Ecto neural progenitor cell (in vitro differentiated cells): ENCODE measurements at regions not wholly inside any gene's neighbourhood (a gene's known extent, or its start where the extent isn't known, plus 50 kb on each side); places are given as distances from the start of the nearest gene placed in this dataset.

ENCODE experiments used
- DNase-seq: peaks from one replicate; pipeline ENCODE4 v3.0.0-alpha.2; 2018; ENCODE audit warnings: low spot score

DNA sequence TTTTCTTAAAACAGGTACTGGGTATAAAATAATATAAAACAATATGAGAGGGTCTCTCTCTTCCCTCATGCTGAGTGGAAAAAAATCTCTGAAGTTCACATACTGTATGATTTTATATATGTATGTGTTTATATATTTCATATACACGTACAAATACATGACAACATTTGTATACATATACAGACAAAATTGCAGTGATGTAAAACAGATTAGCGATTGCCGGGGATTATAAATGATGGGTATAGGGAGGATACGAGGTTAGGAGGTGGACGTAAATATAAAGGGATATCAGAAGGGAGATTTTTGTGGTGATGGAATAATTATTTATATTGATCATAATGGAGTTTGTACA lies 194.8 kb upstream of the PRSS16 start:
- no peak for DNase-seq

DNA sequence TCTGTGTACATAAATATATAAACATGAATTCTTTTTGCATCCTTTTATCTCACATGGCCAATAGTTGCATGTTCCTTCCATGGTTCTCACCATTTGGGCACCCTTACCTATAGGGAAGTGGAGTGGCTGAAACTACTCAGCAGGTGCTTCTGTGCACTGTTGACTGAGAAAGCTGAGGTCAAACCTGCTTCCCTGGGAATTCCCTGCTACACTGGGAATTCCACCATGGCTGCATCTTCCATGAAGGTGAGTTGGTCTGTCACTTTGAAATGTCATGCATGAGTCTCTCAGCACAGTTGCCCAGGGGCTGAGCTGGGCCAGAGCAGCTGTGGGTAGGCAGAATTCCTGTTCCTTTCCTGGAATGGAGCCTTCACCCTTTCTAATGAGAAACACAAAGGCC lies 193.8 kb upstream of the PRSS16 start:
- DNase-seq = no peak

DNA sequence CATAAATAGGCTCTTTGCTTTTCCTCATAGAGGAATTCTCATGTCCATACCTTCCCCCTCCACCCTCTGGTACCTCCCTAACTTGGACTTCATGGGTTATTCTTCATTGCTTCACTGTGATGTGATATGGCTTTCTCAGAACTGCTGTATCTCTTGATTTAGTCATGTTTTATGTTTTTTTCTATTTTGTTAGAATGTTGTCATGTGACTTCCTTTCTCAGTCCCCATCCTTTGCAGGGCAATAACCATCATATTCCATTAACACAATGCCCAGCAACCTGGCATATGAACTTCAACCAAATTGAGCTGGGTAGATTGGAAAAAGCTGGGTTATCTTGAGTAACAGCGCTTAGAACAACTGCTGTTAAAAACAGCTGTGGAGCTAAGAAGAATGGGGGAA lies 190.9 kb upstream of the PRSS16 start:
- DNase-seq = no peak

DNA sequence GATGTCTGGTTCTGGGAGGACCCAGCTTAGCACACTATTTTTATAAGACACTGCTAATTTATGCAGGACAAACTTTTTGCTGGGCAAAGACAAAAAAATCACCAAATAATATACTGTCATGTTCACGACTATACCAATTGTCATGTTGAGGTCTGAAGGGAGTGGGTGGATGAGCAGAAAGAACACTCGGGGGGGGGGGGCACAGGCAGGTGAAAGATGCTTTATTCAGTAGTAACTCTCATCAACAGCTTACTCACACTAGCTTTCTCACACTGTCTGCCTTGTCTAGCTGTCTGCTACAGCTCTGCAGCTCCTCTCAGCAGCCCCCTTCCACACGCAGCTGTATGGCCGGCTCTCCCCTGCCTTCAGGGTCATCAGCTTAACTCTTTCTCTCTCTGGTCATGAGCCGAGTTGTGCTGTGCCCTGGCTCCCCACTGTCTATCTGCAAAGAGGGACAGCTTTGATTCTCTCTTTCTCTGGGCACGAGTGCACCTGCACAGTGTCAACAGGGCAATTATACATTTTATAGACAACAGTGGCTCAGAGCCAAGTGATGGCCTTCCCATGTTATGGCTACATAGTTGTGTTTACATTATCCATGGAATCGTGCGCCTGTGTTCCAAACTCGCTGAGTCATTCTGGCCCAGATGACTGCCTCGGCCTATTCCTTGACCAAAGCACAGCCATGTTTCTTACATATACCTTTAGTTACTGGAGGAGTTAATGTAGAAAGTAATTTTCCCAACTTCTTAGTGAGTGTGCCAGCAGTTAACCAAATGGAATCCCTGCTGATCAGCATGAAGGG lies 187.7 kb upstream of the PRSS16 start:
- DNase-seq = no peak

DNA sequence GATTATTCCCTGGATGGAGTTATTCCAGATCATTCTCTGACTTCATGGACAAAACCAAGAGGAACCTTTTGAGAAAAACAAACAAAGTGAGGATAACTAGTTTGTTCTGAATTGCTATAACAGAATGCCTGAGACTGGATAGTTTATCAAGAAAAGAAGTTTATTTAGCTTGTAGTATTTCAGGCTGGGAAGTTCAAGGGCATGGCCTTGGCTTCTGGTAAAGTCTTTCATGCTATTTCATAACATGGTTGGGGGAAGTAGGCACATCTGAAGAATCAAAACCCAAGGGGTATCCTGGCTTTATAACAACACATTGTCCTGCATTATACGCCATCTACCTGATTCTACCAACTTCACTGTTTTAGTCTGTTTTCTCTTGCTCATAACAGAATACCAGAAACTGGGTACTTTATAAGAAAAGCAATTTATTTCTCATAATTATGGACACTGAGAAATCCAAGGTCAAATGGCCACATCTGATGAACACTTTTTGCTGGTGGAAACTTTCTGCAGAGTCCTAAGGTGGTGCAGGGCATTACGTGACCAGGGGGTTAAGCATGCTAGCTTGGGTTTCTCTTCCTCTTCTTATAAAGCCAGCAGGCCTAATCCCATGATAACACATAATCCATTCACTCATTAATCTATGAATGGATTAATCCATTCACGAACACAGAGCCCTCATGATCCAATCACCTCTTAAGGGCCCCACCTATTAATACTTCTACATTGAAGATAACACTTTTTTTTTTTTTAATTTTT lies 186.1 kb upstream of the PRSS16 start:
- DNase-seq = no peak

DNA sequence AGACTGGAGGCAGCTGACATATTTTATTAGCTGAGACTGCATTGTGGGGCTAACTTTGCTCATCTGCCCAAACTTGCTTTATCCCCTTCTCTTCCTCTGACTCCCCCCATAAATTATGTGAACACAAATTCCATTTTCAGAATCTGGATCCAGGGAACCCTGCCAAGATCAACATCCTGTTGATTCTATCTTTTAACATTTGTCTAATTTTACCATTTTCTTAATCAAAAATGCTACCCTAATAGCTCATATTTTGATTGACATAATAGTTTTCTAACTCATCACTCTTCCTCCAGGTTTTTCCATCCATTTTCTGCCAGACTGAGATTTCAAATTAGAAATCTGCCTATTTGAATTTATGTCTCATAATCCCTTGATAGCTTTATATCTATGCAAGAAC lies 184.7 kb upstream of the PRSS16 start:
- no peak for DNase-seq

DNA sequence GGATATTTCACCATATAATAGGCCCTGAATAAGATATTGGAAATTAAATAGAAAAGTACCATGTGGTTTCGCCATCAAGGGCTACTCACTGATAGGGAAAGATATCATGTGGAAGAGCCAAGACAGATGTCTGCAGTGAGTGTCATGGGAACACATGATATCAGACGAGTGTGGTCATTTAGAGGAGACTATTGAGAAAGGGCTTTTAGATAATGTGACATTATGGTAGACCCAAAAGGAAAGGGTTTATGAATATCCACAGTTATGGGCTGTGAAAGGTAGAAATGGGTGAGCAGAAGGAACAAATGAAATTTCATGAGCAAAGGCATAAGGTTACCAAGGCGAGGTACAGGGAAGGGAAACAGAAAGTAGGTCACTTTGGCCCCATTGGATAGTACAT lies 182.3 kb upstream of the PRSS16 start:
- DNase-seq = no peak

DNA sequence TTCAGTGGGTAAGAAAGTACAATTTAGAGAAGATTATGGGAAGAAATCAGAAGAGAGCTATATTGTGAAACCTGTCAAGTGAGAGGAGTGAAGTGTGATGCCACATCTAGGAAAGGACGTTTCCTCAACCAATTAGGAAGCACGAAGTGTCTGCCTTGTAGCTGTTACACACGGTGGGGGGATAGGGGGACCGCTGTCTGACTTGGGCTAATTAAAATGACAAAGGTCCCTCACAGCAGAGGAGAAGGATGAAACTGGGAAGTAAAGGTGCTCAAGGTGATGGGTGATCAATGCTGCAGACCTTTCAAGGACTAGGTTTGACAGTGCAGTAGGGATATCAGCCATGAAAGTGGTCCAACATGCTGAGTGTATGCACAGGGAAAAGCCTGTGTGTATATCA lies 181.1 kb upstream of the PRSS16 start:
- no peak for DNase-seq

DNA sequence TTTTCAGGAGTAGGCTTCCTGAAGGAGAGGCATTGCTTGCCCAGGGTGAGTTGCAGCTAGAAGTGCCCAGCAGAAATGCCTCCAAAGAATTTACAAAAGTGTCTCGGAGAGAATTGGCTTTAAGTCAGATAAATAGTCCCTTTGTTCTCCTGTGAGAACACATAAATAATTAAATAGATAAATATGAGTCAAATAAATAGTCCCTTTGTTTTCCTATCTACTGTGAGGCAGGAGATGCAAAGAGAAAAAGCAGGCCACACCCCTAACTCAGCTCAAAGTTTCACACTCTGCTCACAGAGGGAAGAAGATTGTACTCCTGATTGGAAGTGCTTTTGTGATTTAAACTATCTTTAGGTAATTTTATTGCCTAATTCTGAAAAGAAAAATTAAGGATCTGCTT lies 180.7 kb upstream of the PRSS16 start:
- DNase-seq = no peak

DNA sequence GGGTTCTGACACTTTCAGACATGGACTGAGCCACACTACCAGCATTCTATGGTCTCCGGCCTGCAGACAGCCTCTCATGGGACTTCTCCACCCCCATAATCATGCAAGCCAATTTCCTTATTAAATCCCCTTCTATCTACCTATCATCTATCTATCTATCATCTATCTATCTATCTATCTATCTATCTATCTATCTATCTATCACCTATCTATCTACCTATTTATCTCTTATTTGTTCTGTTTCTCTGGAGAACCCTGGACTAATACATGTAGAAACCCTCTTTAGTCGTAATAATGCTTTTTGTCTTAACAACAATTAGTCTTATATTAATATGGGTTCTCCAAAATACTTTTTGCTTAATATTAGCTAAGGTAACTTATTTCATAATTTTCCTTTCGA lies 174.1 kb upstream of the PRSS16 start:
- no peak for DNase-seq

DNA sequence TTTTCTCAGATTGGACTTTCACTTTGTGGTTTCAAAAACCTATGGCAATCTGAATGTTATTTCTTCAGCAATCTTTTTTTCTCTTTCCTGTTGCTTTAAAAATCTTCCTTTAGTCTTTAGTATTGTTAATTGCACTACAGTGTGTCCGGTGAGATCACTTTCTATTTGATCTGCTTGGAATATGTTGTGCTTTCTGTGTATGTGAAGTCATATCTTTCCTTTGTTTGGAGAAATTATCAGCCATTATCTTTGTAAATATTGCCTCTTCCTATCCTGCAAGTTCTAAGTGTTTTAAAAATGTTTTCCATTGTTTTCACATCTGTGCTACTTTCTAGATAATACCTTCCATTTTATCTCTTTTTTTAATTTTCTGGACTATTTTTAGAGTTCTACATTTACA lies 171.4 kb upstream of the PRSS16 start:
- DNase-seq = no peak

DNA sequence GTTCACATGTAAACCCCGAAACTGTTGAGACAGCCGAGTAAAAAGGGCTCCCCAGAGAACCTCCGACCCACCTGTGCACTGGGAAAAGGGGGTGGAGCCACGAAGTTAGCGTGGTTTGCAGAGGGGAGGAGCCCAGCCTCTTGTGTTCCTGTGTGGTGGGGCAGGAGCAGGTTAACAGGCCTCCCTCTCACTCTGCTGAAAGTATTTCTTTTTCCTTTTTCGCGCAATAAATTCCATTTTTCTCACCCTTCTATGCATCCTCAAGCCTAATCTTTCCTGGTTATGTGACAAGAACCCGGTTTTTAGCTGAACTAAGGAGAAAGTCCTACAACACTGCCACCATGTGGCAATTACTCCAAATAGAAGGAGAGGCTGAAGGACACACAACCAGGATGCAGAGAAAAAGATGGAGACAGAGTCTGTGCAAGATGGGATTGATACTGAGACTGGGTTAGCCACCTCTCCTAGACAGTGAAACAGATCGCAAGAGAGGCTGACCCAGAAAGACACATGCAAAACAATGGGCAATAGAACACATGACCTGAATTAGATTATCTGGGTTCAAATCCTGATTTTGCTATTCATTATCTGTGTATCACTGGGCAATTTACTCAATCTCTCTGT lies 168.7 kb upstream of the PRSS16 start:
- DNase-seq = peak; percentile 63

DNA sequence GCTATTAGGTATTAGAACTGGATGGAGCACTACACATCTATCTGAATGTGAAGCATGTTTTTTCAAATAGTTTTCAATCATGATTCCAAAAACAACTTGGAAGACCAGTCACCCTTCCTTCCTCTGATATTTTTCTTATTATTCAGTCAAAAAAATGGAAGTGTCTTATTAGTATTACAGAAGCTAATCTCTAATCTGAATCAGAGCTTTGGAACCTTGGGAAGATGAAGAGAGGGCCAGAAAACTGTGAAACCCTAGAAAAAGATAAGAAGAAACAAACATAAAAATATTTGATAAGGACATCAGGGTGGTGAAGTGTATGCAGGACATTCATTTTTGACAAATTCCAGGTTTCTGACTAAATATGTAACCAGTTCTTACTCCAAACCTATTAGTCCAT lies 166.3 kb upstream of the PRSS16 start:
- DNase-seq = no peak

DNA sequence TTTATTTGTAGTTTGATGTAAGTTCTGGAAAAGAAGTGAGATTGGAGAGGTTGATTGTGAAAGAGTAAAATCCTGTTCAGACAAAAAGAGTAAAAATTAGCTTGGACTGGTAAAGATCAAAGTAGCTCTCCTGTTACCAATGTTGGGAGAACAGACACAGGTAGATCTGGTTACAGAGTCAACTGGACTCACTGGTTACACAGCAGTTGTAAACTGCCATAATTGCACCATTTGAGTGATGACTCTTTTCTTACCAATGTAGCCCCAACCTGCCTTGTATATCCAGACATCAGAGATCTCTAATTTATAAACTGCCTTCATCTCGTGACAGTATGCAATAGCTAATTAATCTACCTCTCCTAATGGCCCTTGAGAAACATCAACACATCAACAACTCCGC lies 165.6 kb upstream of the PRSS16 start:
- no peak for DNase-seq

DNA sequence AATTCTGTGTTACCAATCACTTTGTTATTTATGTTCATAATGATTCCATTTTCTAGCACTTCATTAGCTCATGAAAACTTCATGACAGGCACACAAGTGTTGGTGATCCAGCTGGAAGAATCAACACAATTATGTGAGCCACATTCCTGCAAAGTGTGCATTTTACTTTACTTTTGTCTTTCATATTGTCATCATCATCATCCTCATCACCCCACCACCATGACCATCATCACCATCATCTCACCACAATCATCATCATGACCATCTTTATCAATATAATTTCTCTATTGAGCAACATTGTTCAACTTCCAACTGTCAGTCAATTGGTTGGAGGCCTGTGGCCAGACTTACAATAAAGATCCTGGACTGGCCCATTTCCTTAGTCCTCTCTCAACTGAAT lies 159.4 kb upstream of the PRSS16 start:
- no peak for DNase-seq

DNA sequence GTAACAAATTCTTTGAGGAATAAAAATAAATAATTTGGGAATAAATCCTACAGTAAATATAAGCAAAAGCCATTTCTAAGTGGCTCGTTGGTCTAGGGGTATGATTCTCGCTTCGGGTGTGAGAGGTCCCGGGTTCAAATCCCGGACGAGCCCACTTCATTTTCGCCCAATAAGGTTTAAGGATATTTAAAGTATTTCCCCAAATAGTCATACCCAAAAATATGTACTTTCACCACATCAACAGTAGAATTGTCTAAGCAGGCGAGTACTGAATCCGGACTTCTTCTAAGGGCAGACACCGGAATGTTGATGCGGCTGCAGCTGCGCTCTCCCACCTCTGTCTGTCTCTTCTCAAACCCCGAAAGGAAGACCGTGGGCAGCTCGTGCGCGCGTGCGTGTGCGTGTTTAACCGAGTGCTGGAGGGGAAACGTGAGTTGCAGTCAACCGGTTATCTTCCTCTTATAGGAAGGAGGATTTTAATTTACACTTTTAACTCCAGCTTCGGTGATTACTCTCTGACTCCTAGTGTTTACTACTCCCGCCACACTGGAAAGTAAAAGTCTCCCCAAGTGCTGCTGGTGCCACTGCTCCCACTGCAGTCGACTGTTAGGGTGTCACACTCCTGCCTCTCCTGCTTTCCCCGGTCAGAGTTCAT lies 155.7 kb upstream of the PRSS16 start:
- DNase-seq = peak; percentile 59

DNA sequence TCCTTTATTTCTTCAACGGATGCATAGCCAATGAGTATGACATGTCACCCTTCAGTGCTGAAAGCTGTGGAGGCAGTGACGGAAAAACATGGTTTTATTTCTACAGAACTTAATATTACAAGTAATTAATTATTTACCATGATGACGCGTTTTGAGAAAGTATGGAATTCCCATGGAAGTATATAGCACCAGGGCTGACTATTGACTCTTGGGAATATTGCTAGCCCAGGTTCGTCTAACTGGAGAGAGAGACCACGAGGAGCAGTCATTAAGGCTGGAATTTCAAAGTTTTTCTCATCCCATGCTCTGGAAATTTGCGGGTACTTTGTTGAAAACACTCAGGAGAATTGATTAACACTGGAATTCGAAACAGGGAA lies 155.2 kb upstream of the PRSS16 start:
- DNase-seq = no peak

DNA sequence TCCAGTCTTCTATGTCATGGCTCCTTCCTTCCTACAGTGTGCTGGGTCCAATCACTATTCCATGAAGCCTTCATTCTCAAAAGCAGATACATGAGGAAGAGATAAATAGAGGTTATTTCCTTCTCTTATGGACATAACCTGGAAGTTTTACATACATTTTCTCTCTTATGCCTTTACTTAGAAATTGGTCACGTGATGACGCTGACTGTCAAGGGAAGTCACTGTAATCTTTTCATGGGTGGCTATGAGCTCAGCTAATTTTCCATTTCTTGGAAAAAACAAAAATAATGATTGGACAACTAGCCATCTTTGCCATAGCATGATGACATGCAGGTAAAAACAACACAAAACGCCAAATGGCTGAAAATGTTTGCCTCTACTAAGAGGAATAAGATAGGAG lies 151.6 kb upstream of the PRSS16 start:
- DNase-seq = no peak

DNA sequence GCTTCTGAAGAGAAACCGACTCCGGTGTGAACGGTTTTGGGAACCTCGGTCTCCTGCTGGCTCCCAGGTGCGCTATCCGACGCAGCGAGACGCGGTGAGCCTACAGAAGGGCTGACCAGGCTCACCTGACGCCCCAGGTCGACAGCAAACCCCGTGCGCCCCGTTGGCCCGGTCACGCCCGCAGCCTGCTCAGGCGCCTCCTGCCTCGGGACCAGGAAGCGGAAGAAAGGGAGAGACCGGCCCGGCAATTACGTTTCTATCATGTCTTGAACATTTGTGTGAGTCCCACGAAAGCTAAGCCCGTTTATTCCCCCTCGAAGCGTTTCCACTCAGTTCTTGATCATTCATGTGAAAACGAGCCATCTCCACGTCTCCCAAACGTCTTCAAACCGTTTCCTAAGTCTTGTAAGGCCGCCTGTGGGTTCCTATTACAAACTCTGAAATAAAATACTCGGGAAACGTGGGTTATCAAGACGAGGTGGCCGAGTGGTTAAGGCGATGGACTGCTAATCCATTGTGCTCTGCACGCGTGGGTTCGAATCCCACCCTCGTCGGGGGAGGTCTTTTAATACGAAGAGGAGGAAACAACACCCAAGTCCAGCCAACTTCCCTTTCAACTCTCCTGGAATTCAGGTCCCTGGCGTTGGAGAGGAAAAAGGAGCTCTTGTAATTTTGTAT lies 150.5 kb upstream of the PRSS16 start:
- DNase-seq = peak; percentile 55

DNA sequence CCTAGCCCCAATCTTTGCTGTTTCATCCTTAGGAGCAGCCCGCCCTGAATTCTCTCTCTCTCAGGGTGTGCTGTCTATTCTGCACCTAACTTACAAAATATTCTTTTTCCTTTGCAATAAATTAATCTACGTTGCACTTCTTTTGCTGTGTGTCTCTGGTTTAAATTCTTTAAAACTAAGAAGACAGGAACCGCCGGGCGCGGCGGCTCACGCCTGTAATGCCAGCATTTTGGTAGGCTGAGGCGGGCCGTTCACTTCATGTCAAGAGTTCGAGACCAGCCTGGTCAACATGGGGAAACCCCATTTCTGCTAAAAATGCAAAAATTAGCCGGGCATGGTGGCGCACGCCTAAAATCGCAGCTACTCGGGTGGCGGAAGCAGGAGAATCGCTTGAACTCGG lies 148.5 kb upstream of the PRSS16 start:
- DNase-seq = no peak

DNA sequence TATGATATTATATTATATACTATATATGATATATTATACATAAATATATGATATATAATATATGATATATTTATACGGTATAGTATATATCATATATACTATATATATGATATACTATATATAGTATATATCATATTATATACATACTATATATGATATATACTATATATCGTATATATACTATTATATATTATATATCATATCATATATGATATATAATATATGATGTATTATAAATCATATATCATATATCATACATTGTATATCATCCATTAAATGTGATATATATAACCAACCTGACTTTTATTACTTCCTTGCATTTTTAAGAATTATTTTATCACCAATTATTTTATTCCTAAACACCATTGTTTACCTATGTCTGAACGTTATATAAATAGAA lies 146.6 kb upstream of the PRSS16 start:
- DNase-seq = no peak

DNA sequence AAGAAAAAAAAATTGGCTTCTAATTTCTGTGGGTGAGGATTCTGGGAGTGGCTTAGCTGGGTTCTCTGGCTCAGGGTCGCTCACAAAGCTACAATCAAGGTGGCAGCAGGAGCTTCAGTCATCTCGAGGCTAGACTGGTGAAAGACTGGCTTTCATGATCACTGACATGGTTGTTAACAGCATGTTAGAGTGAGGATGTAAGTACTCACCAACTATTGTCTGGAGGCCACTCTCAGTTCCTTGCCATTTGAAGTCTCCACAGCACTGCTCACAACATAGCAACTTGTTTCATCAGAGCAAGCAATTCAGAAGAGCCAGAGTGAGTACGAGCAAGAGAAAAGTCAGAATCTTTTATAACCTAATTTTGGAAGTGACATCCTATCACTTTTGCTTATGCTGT lies 145.7 kb upstream of the PRSS16 start:
- no peak for DNase-seq
